Ovary (tissue), 3 donors: ENCODE measurements at regions not wholly inside any gene's neighbourhood (a gene's known extent, or its start where the extent isn't known, plus 50 kb on each side); places are given as distances from the start of the nearest gene placed in this dataset.

Experiments used
- EP300 ChIP-seq: sonication (generic); formaldehyde crosslinking; IDR thresholded peaks from one replicate; pipeline ENCODE4 v1.6.1; 2017; ENCODE audit warnings: antibody characterized with exemption
- POLR2A ChIP-seq: fragments of 450-650 bp; IDR thresholded peaks from one replicate; pipeline ENCODE4 v1.6.1; 2017; ENCODE audit warnings: antibody characterized with exemption, mild to moderate bottlenecking, moderate library complexity
- TF ChIP-seq, protein P1 (sequence below), 3 donors: fragments of 450-650 bp in 2 of 3; fragments of 200-600 bp in 1 of 3; IDR thresholded peaks; one replicate each; pipeline versions ENCODE4 v1.5.1 to v1.8.0; 2016 to 2022; ENCODE audit warnings: antibody characterized with exemption in 3 of 3, mild to moderate bottlenecking in 1 of 3
- donor health status: DM: no; HTN: no; CAD: no.

DNA sequence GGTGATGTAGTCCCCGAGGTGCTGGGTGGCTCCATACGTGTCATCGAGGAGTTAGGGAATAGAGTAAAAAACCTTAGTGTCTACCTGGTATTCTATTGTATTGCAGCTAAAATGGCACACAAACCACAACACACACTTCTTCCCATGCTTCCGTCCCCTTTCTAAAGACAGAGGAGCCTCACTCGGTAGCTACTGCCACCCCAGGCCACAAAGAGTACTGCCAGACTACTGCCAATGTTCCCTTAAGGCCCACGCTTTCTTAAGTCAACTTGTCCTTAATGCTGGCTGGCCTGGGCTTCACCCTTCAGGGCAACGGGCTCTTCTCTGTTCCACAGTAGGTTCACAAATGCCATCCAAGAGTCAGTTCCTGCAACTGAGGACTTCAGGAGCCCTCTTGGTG lies 673.0 kb downstream of the ELAVL2 start:
- TF ChIP-seq, protein P1, sequence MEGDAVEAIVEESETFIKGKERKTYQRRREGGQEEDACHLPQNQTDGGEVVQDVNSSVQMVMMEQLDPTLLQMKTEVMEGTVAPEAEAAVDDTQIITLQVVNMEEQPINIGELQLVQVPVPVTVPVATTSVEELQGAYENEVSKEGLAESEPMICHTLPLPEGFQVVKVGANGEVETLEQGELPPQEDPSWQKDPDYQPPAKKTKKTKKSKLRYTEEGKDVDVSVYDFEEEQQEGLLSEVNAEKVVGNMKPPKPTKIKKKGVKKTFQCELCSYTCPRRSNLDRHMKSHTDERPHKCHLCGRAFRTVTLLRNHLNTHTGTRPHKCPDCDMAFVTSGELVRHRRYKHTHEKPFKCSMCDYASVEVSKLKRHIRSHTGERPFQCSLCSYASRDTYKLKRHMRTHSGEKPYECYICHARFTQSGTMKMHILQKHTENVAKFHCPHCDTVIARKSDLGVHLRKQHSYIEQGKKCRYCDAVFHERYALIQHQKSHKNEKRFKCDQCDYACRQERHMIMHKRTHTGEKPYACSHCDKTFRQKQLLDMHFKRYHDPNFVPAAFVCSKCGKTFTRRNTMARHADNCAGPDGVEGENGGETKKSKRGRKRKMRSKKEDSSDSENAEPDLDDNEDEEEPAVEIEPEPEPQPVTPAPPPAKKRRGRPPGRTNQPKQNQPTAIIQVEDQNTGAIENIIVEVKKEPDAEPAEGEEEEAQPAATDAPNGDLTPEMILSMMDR (IDR thresholded peaks at IDR 0.05), result no peak
- TF ChIP-seq POLR2A (no peak), EP300 (no peak)
